HG03558 (cell line): ENCODE measurements at regions not wholly inside any gene's neighbourhood (a gene's known extent, or its start where the extent isn't known, plus 50 kb on each side); places are given as distances from the start of the nearest gene placed in this dataset.

Experiments
- ATAC-seq: cut with Tn5 transposase; IDR thresholded peaks from one replicate; pipeline ENCODE4 v1.9.1; 2021; ENCODE audit warnings: moderate number of reproducible peaks; ENCODE audit not compliant: unreplicated experiment; ENCODE audit errors: extremely low read depth

DNA sequence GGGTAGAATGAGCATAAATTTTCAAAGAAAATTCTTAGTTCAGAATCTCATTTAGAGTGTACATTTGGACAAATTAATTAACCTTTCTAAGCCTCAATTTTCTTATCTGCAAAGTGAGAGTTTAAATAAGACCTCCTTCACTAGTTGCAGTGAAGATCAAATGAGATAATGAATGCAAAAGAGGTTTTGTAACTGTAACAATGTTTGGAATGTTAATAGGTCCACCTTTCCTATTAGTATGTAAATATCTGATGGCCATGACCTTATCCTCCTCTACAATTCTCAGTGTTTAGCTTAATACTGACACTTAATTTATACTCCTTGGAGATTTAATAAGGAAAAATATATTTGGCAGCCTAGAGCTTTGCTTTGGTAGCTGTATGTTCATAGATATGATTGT, 138.8 kb downstream of the GABRG1 start:
- ATAC-seq: no peak

DNA sequence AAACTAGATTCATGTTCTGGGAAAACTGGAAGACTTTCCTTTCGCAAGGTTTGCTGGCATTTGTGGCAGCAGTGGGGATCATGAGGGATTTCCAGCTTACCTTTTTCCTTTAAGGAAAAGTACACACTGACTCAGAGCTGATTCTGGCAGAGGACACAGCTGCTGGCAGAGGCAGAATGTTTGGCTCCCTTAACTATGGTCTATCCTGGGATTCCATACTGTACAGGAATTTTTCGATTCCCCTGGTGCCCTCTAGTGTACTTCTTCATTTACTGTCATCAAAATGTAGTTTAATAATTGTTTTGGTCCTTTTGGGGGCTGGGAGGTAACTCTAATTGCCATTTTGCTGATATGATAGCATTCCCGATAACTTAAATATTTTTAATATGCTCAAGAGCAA, 152.7 kb downstream of the GABRG1 start:
- ATAC-seq: no peak

DNA sequence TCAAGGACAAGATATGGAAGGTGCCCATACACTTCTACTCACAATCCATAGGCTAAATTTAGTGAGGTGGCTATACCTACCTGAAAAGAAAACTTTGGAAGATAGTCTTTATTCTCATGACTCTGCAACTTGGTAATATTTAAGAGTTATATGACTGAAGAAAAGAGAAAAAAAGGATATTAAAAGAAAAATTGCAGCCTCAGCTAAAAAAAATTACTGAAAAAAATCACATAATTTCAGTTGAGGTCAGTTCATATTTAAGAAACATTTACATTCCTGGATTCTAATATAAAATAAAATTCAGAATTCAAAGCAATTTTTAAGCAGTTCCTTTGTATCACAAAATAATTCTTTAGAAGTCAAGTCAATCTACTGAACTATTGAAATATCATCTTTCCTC, 166.5 kb downstream of the GABRG1 start:
- no peak for ATAC-seq

DNA sequence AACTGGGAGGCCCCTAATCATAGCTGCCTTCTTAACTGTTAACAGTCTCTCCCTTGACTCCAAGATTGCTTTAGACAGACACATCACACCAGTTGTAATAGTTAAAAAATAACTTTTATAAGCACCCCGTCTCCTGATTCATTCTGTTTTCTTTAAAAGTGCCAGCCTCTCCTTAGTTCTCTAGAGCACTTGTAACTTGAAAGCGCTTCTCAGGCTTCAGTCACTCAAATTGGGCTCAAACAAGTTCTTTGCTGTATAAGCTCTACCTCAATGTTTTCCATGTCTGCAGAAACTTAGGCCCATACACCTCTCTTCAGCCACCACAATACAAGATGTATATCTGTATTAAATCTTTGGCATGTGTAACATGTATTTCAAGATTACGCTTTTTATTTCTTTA, 169.6 kb downstream of the GABRG1 start:
- no peak for ATAC-seq

DNA sequence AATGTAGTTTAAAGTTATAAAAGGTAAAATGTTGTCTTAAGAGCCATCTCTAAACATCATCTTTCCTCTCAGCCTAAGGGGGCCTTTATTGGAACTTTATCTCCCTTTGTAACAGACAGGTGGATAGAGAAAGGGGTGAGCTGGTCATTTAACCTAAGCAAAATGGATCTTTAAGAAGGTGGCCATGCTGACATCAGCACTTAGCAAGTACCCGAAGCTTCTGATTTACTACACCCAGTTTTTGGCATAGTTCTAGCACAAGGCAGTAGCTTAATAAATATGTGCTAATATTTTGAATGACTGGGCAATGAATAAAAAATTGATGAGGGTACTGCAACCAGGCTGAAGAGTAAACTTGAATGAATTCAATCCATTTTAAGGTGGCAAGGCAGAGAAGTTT, 172.7 kb downstream of the GABRG1 start:
- no peak for ATAC-seq

DNA sequence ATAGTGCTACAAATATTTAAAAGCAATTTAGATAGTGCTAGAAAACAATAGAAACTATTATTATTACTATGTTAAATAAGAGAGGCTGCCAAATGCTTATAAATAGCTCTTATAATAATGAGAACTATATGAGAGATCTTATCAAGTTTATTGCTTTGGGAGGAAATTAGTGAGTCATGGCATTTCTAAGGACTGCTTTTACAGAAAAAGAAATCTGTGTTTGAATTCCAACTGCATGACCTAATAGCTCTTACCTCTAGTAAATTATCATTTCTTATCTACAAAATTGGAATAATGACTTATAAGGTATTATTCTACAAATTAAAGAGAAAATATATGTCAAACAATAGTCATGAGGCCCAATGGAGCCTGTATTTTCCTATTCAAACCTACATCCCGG, 177.2 kb downstream of the GABRG1 start:
- no peak for ATAC-seq

DNA sequence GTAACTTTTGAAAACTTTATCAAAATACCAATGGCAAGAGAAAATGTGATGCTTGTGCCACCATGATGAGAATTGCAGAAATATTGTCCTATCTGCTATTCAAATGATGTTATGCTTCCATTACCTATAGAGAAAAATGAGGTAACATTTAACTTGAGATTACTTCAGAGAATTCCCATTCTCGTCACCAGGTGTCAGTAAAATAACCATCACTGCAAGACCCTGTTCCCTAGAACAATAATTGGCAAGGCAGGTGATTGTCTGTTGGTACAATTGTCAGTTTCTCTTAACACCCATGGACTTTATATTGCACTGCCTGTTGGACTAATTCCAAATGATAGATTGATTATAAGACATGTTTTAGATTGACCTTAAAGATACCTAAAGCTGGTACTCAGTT, 179.9 kb downstream of the GABRG1 start:
- no peak for ATAC-seq

DNA sequence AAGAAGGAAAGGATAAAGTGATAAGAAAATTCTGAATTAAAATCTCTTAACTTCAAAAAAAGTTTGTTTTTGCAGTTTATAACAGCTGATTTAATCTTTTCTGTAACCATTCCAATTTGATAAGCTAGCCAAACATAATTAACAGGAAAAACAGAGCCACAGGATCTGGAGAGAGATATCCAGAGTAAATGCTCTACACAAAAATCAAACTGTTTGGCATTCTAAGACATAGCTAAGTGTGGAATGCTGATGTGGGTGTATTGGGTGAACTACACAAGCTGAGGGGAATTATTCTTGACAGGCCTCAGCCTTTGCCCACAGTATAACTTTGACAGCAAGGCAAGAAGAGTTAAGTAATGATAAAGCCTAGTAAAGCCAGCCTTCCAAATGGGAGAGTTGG, 184.8 kb downstream of the GABRG1 start:
- ATAC-seq: no peak

DNA sequence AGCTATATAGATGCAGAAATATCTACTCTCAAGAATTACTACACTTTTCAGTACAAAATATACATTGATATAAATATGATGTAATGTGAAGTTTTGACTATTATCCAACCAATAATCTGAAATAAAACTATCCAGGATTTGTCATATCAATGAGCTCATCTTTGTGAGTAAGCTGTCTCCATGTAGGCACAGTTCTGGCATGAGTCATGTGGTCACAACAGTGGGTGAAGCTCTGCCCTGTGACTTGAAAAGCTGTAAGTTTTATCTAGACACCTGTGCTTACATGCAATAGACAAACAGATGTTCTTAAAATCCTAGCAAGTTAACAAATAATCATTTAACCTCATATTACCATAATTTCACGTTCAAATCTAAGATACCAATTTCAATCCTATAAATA, 192.7 kb downstream of the GABRG1 start:
- no peak for ATAC-seq

DNA sequence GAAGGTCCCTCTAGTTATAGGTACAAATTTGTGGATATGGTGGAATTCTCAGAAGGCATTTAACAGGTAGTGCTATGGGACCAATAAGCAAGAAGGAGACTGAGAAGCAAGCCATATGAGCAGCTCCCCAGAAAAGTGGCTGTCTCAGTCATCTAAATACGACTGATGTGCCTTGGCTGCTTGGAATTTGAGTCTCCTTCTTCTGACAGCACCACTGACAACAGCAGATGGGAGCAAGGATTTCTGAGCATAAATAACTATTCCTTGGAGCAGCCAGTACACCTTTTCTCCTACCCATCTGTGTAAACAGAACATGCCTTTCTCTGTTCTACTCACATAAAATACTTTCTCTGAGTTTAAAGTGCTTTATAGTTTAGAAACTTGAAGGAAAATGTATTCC, 196.2 kb downstream of the GABRG1 start:
- ATAC-seq: no peak

DNA sequence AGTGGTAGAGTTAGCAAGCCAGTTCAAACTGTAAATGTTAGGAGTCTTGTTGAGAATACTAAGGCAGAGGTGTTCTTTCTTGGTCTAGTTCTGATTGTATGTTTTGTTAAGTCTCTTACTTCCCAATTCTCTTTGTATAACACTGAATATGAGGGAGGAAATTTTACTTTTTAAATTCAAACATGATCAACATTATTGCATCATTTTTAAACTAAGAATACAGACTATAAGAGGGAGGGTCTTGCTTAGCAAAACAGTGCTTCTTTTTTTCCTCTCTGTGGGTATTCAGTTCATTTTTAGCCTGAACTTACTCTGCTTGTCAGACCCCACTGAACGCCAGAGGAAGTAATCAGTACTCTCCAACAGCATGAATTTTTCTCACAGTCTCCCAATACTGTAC, 198.0 kb downstream of the GABRG1 start:
- no peak for ATAC-seq

DNA sequence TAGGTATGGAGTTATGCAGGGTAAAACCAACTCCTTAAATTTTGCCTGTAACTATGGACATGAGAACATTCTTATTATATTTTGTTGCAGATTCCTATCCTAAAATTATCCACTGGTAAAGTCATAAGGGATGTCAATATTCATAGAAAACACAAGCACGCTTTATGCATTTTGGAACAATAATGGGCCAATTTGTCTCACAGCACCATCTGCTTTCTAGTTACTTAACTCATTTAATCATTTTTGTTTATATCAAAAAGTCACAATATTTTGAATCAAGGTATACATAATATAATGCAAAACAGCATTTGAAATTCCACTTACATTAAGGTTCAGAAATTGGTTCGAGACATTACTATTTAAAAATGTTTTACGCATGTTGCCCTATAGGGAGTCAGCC, 203.0 kb downstream of the GABRG1 start:
- ATAC-seq: no peak

DNA sequence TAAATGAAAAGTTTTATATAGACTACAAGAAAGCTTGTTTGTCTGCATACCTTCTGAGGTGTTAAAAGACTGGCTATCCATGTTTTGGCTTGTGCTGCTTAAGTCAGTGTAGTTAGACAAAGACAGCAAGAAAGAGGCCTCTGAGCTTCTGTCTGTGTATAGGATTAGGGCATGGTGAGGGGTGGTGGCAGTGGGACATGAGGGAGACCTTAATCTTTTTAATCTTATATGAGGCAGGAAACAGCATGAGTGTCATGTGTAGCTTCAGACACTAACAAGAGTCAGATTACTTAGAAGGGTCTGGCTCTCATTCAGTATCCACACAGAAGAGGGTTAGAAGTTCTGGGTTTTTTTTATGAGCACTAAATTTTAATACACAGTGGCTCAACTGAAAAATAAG, 213.3 kb downstream of the GABRG1 start:
- ATAC-seq: no peak

DNA sequence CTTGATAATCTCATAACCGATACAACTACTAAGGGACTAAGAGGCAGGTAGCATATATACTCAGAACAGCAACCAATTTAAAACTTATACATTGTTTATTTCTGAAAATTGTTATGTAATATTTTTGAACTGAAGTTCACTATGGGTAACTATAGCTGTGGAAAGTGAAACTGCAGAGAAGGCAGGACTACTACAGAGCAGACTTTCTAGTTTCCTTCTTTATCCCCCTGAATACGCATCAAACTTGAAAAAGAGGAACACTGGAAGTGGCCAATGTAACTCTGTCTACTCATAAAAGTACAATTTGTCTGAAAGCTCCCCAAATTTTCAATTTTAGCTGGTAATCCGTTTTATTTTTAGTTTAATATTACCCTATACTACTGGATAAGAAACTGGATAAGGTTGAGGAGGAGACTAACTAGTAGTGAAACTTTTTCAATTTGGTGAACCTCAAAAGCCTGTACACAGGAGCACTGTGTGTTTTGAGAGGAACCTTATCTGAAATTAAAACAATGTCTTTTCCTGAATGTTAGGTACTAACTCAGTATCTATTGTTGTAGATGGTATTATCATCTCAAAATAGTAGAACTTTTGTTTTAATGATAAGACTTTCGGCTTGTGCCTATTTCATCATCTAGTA, 225.8 kb downstream of the GABRG1 start:
- no peak for ATAC-seq

DNA sequence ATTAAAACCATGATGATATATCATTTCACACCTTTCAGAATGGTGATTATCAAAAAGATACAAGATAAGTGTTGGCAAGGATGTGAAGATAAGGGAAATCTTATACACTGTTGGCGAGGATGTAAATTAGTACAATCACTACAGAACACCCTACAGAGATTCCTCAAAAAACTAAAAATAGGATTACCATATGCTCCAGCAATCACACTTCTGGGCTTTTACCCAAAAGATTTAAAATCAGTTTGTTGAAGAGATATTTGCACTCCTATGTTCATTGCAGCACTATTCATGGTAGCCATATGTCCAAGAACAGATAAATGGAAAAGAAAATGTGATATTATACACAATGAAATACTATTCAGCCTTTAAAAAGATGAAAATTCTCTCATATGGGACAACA, 240.4 kb downstream of the GABRG1 start:
- ATAC-seq: no peak

DNA sequence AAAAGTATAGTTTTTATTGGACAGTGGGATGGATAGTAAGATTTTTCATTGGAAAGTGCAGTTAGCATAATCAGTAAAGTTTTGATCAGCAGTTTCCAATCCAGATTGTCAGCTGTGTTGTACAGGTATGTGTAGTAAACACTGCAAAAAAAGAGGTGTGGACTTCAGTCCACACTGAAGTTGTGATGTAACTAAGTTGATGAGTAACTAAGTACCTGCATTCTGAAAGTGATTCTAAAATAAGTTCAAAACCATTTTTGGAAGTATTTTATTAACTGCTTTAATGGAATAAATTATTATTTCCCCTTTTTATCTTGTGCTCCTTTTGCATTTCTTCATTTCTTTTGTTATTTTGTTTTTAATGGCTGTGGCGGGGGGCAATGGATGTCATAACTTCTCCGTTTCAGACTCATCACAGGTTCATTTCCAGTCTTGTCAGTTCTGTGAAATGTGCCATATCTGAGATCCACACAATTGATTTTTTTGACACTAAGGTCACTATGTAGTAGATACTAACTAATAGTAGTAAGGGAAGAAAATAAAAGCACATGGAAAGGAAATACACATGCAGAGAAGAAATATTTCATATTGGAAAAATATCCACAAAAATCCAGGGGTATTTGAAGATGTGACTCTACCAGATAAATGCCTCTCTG, 247.5 kb downstream of the GABRG1 start:
- no peak for ATAC-seq

DNA sequence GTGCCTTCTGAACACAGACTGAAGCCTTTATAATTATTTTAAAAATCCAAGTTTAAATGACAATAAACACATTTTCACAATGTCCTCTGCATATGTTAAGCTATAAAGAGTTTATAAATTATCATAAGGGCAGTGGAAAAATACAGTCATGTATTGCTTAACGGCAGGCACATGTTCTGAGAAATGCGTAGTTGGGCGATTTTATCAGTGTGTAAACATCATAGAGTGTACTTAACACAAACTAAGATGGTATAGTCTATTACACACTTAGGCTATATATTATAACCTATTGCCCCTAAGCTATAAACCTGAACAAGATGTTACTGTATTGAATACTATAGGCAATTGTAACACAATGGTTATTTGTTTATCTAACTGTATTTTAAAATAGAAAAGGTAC, 254.7 kb downstream of the GABRG1 start:
- no peak for ATAC-seq

DNA sequence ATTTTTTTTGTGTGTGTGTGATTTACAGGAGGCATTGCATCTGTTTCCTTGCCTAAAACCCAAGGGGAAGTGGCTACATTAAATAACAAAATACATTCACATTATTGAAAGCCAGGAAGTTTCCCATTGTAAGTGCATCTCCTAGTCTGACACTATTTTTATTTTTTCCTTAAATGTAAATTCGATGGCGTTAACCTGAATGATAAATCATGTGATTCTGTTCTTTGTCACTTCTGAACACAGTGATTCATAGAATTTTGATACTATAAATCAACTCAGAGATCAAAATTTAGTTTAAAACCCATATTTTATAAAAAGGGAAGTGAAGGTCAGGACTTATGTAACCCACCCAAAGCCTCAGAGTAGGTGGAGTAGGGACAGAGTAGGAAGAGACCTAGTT, 258.1 kb downstream of the GABRG1 start:
- ATAC-seq: no peak

DNA sequence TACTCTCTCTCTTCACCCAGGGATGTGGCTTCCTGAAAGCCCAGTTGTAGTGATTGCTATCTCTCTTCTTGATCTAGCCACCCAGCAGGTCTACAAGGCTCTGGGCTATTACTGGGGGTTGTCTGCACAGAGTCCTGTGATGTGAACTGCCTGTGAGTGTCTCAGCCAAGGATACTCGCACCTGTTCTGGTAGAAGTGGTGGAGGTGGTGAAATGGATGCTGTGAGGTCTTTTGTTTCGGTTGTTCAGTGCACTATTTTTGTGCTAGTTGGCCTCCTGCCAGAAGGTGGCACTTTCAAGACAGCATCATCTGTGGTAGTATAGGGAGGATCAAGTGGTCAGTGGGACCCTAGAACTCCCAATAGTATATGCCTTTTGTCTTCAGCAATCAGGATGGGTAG, 268.0 kb downstream of the GABRG1 start:
- ATAC-seq: no peak

DNA sequence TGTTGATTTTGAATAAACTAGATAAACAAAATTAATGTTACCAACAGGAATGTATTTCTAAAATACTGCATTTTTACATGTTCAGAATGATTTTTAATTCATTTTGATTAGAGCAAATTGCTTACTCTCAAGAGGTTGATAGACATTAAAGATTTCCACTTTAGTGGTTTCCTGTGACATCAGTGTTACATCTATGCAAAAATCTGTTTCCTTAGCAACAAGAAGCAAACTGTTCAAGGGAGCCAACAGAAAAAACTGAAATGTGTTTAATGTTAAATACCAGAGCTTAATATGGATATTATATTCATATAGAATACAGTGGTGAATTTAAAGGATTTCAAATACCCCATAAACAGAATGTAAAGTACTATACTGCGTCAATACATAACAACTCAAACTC, 277.8 kb downstream of the GABRG1 start:
- no peak for ATAC-seq

DNA sequence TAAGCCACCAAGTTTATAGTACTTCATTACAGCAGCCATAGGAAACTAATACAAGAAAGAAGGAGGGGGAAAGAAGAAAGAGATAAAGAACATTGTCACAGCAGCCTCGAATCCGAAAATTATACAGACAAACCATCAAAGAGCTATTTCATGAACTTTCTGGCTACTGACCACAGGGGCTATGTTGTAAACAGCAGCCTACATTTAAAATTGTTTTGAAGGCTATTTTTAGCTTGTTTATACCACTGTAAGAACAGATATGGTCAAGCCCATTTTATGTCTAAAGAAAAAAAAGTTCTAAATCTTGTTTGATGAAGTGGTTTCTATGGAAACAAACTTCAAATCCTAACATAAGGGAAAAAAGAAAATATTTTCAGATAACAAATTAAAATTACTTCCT, 282.1 kb downstream of the GABRG1 start:
- ATAC-seq: no peak

DNA sequence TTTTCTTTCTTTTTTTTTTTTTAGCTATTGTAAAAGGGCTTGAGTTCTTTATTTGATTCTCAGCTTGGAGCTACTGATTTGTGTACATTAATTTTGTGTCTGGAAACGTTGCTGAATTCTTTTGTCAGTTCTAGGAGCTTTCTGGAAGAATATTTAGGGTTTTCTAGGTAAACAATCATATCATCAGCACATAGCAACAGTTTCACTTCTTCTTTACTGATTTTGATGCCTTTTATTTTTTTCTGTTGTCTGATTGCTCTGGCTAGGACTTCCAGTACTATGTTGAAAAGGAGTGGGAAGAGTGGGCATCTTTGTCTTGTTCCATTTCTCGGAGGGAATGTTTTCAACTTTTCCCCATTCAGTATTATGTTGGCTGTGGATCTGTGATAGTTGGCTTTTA, 292.2 kb downstream of the GABRG1 start:
- no peak for ATAC-seq
